ENCODE measurements at regions not wholly inside any gene's neighbourhood (a gene's known extent, or its start where the extent isn't known, plus 50 kb on each side); places are given as distances from the start of the nearest gene placed in this dataset.
"Not testable (repeated sequence)": the region's sequence is repeated elsewhere in the genome, so short reads cannot be mapped to it uniquely, and the experiment has no call there.

GRCh38 chr13:18322821-18323220 lies 858.8 kb downstream of the TUBA3C start:
- H3K27me3 ChIP-seq; intact Hi-C loops (cut with DNase I); DNase-seq; H3K27ac ChIP-seq; H3K4me3 ChIP-seq; H3K4me1 ChIP-seq (ENCODE audit: insufficient read depth); H3K9me3 ChIP-seq; H3K36me3 ChIP-seq: not testable (repeated sequence)
- WGBS, 3 donors: 72 to 82% (median 81%) methylated on average over 16 to 18 of the region's 18 CpGs

DNA sequence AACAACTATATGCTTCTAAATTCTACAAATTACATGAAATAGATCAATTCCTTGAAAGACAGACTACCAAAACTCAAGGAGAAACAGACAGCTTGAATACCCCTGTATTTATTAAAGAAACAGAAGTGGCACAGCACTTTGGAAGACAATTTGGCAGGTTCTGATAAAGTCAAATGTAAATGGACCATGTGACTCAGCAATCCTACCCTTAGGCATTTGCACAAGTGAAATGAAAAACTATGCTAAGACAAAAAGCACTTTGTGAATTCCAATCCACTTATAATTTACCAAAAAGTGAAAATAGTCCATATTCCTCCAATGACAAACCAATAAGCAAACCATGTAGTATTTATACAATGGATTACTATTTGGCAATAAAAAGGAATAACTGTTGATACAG lies 862.0 kb downstream of the TUBA3C start:
- intact Hi-C loops (cut with DNase I); H3K36me3 ChIP-seq; H3K4me1 ChIP-seq (ENCODE audit: insufficient read depth); DNase-seq; H3K9me3 ChIP-seq; H3K27me3 ChIP-seq; H3K27ac ChIP-seq; H3K4me3 ChIP-seq: not testable (repeated sequence)

DNA sequence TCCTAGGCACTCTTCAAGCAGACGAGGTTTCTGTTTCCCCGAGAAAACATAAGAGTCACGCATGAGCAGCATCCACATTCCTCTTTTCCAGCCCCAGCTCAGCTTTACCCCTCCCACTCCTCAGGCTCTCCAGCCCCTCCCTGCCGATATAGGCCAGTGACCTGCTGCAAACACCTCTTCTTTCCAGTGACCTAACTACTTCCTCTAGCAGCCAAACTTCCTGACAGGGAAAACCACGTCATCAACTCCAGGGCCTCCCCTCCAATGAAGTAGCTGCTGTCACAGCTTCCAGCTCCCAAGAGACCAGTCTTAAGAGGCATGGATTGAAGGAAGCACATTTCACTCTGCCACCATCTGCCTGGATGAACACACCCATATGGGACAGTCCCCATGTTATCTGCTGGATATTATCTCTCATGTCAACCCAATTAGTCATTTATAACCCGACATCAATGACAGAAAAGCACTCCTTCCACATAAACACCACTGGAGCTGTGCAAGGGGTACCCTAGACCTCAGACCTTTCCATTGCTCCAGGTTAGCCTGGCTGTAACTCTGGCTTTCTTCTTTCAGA lies 878.3 kb downstream of the TUBA3C start:
- 61 to 71% (median 65%) methylated on average over 6 of the region's 6 CpGs for whole genome bisulfite sequencing, 3 donors
- H3K36me3 ChIP-seq; H3K4me3 ChIP-seq; H3K9me3 ChIP-seq; H3K4me1 ChIP-seq (ENCODE audit: insufficient read depth); H3K27ac ChIP-seq; DNase-seq; intact Hi-C loops (cut with DNase I); H3K27me3 ChIP-seq: not testable (repeated sequence)

DNA sequence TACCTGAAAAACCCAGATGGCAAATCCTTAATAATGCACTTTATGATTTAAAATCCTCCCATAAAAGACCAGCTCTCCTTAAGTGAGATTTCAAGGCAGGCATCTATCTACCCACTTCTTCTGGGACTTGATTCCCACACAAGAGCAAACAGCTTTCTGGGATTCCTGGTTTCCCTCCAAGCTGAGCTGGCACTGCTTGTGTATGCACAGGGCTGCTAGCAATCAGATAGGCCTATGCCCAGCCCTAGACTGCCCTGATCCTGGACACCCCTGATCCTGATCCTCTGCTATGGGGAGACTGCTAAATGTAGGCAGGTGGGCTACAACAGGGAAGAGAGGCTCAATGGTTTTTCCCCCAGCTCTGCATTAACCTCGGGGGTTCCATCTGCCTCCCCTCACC lies 880.7 kb downstream of the TUBA3C start:
- H3K27ac ChIP-seq; DNase-seq; H3K27me3 ChIP-seq; H3K4me1 ChIP-seq (ENCODE audit: insufficient read depth); H3K4me3 ChIP-seq; intact Hi-C loops (cut with DNase I); H3K9me3 ChIP-seq; H3K36me3 ChIP-seq: not testable (repeated sequence)
- 38 to 56% (median 43%) methylated on average over 1 of the region's 1 CpG for WGBS, 3 donors

- H3K9me3 ChIP-seq; H3K4me1 ChIP-seq (ENCODE audit: insufficient read depth); intact Hi-C loops (cut with DNase I); H3K4me3 ChIP-seq; H3K36me3 ChIP-seq; H3K27ac ChIP-seq; H3K27me3 ChIP-seq; DNase-seq: not testable (repeated sequence)
- 58 to 77% (median 74%) methylated on average over 47 to 48 of the region's 48 CpGs for WGBS, 3 donors
Measured at GRCh38 chr13:18297359-18297758, 884.3 kb downstream of the TUBA3C start.

DNA sequence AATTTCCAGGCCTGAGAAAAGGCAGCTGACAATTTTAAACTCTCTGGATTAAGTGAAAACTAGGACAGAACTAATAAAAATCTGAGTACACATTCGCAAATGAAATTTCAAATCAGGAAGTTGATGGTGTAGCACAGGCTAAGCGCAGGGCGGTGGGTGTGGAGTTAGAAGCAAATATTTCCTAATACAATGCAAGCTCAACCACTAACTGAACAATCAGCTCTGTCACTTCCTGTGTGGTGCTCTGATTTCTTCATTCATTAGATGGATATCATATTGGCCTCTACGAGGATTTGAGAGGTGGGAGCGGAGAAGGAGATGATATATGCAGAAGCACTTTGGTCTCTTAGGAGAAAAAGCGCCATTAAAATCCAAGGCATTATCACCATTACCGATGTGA lies 885.0 kb downstream of the TUBA3C start:
- intact Hi-C loops (cut with DNase I); H3K9me3 ChIP-seq; H3K4me3 ChIP-seq; H3K27me3 ChIP-seq; H3K27ac ChIP-seq; DNase-seq; H3K36me3 ChIP-seq; H3K4me1 ChIP-seq (ENCODE audit: insufficient read depth): not testable (repeated sequence)
- WGBS, 3 donors: 79 to 97% (median 85%) methylated on average over 5 to 6 of the region's 7 CpGs

DNA sequence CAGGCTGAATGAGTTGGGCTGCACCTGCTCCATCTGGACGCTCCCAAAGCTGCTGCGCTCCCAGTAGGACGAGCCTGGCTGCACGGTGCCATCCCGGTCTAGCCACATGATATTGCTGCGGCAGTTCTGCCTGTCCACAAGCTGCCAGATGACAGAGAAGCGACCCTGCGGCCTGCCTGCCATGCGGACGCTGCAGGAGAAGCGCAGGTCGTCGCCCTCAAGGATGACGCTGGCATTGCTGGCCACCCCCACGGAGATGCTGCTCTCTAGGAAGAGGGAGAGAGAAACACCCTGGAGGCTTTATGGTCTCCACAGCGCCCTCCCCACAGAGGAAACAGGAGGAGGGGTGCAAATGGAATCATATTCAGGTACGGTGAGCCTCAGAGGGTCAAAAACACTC lies 887.3 kb downstream of the TUBA3C start:
- H3K27ac ChIP-seq; DNase-seq; H3K4me3 ChIP-seq; H3K4me1 ChIP-seq (ENCODE audit: insufficient read depth); H3K27me3 ChIP-seq; H3K9me3 ChIP-seq; intact Hi-C loops (cut with DNase I); H3K36me3 ChIP-seq: not testable (repeated sequence)
- 70 to 80% (median 72%) methylated on average over 9 to 17 of the region's 17 CpGs for WGBS, 3 donors

GRCh38 chr13:18286848-18287247 lies 894.8 kb downstream of the TUBA3C start:
- H3K9me3 ChIP-seq; intact Hi-C loops (cut with DNase I); H3K27me3 ChIP-seq; H3K36me3 ChIP-seq; H3K27ac ChIP-seq; H3K4me3 ChIP-seq; DNase-seq; H3K4me1 ChIP-seq (ENCODE audit: insufficient read depth): not testable (repeated sequence)
- 19 to 30% (median 25%) methylated on average over 2 of the region's 2 CpGs for WGBS, 3 donors

DNA sequence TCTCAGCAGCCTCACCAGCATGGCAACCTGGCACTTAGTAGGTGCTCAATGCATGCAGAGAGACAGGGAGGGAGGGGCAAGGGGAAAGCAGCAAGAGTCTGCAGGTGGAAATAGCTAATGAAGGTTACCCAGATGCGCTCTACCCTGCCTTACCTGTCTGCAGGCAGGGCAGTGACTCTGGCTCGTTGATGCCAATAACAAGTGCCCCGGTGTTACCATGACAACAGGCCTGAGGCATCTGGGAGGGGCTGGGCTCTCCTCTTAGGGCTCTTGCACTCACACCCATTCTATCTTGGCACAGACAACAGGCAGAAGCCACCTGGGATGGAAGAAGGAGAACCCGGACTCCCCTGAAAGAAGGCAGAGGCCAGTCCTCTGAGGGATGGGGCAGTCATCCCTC lies 896.0 kb downstream of the TUBA3C start:
- 74 to 89% (median 79%) methylated on average over 4 of the region's 4 CpGs for WGBS, 3 donors
- H3K9me3 ChIP-seq; H3K4me3 ChIP-seq; H3K36me3 ChIP-seq; H3K4me1 ChIP-seq (ENCODE audit: insufficient read depth); H3K27me3 ChIP-seq; DNase-seq; intact Hi-C loops (cut with DNase I); H3K27ac ChIP-seq: not testable (repeated sequence)

DNA sequence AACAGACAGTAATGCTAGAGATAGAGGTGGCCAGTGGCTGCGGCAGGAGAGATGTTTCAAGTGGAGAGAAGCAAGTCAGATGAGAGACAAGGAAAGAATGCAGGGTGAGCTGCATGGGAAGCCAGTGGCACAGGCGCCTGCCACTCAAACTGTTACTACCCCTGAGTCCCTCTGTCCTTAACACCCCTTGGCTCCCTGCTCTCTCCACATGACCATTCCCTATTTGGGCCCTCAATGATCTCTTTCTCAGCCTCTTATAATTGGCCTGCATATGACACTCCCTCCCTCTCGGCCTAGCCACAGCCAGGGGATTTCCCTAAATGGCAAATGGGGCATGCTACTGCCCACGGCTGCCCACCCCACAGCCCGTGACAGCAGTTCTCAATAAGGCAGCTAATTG lies 897.6 kb downstream of the TUBA3C start:
- DNase-seq; H3K4me1 ChIP-seq (ENCODE audit: insufficient read depth); intact Hi-C loops (cut with DNase I); H3K4me3 ChIP-seq; H3K36me3 ChIP-seq; H3K27me3 ChIP-seq; H3K9me3 ChIP-seq; H3K27ac ChIP-seq: not testable (repeated sequence)
- 47 to 74% (median 65%) methylated on average over 2 to 5 of the region's 5 CpGs for WGBS, 3 donors

DNA sequence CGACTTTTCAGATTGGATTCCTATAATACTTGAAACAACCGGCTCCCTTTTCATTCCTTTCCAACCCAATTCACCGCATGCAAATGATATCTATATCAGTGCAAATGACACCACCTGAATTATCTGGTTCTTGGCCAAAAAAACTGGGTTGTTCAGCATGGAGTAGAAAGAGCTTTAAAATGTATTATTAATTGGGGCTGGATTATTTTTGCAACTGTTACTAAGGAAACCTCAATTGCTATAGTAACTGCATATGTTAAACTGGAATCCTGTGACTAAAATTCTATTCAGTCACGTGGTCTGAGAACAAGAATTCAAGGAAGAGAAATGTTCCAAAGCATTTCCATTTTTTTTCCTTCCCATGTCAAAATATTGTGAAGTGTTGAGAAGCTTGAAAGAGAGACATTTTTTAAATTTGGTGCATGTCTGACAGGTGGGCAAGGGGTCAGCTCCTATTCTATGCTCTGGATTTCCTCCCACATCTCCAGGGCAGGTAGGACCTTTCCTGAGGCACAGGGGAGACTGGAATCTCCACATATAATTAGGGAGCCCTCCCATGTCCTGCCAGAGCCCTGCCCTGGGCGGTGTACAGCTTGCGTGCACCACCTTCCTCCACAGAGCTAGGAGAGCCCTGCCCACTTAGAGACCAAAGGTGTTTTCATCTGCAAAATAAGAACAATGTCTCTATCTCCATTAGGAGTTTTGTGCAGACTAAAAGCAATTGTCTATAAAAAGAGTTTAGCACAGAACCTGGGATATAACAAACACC lies 899.6 kb downstream of the TUBA3C start:
- DNase-seq; intact Hi-C loops (cut with DNase I); H3K27ac ChIP-seq; H3K4me1 ChIP-seq (ENCODE audit: insufficient read depth); H3K27me3 ChIP-seq; H3K9me3 ChIP-seq; H3K36me3 ChIP-seq; H3K4me3 ChIP-seq: not testable (repeated sequence)
- WGBS, 3 donors: 19 to 53% (median 51%) methylated on average over 2 of the region's 6 CpGs

Measured in ovary (tissue), 7 donors.